ENCODE measurements at regions not wholly inside any gene's neighbourhood (a gene's known extent, or its start where the extent isn't known, plus 50 kb on each side); places are given as distances from the start of the nearest gene placed in this dataset.
"Not testable (repeated sequence)": the region's sequence is repeated elsewhere in the genome, so short reads cannot be mapped to it uniquely, and the experiment has no call there.

DNA sequence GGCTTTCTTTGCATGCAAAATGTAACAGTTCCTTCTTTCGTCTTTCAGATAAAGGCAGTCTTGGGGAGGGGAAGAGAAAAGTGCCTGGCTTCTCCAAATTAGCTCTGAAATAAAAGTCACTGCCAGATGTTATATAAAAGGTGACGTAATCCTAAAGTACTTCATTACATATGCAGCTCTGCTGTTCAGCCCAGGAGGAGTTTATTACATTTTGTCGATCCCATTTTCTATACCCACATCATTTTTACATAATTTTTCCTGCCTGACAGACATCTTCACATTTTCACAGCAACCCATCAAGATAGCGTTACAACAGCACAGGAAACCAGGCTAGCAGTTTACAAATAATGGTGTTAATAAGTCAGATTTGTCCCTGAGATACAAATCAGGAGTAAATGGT is 86.7 kb upstream of the SLC30A5 start:
- DNase-seq = no peak

DNA sequence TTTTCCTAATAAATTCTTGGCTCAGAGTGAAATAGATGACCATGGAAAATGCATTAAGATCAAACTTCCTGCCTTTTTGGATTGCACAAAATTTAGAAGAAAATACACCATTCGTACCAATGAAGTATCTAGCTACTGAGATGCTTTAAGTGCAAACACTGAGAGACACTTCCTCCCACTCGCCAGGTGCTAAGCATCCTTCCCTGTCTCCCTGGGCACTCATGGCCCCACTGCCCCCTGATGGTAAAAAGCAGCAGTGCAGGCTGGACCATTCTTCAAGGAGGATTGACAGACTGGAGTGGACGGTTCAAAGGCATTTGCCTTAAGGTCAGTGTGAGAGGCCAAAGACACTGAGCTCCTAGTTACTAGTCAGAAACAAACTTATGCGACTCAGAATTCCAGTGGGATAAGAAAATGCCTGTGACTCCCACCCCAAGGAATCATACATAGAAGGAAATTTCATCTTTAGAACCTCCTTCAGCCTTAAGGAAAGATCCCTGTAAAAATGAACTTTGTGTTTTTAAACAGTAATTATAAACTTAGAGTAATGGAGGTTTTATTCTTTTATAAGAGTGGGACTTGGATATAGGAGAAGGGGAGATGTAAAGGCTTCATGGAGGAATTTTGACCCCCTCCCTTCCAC is 86.0 kb upstream of the SLC30A5 start:
- peak; percentile 65 to 81 for DNase-seq

DNA sequence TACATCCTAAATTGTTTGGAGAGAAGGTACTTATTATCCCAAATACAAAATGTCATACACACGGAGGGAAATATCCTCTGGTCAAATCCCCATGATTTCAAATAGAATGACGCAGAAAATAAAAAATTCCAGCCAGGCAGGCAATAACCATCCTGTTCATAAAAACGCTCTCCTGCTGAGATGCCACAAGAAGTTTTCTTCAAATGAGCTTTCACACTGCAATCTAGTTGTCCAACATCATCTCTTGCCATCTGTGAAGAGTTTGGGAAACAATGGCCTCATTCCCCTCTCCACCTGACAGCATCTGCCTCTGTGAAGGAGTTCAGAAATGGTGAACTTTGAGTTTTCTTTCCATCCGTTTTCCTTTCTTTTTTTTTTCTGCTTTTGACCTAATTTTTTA is 83.3 kb upstream of the SLC30A5 start:
- no peak for DNase-seq

DNA sequence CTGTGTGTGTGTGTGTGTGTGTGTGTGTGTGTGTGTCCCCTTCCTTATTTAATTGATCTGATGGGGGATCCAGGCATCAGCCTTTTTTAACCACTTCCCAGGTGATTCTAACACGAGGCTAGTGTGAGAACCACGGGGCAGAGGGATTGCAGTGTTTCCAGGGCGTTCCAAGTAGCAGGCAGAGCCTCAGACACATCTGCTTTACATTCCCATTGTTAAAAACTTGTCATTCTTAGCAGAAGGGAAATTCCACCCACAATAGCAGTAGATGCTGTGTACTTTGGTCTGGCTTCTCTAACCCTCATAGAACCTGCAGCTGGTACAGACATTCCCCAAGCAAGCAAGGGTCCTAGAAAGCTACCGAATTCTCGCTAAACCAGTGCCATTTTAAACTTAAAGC is 81.9 kb upstream of the SLC30A5 start:
- DNase-seq = no peak

DNA sequence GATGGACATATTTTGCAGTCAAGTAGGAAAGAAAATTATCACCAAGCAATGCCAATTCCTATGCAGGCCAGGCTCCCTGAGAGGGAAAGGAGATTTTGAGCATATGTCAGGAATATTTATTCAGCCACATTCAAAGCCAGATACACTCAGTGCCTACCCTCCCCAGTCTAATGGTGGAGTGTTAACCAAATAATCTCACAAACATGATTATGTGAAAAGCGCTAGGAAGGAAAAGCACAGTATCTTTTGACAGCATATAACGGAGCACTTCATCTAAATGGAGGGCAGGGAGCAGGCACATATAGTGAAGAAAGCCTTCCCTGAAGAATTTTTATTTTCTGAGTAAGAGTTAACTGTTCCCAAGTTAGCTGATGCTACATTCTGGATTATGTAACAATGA is 80.3 kb upstream of the SLC30A5 start:
- DNase-seq = no peak

DNA sequence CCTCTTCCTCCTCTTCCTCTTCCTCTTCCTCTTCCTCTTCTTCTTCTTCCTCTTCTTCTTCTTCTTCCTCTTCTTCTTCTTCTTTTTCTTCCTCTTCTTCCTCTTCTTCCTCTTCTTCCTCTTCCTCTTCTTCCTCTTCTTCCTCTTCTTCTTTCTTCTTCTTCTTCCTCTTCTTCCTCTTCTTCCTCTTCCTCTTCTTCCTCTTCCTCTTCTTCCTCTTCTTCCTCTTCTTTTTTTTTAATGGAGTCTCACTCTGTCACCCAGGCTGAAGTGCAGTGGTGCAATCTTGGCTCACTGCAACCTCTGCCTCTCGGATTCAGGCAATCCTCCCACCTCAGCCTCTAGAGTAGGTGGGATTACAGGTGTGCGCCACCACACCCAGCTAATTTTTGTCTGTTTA is 79.8 kb upstream of the SLC30A5 start:
- not testable (repeated sequence) for DNase-seq

DNA sequence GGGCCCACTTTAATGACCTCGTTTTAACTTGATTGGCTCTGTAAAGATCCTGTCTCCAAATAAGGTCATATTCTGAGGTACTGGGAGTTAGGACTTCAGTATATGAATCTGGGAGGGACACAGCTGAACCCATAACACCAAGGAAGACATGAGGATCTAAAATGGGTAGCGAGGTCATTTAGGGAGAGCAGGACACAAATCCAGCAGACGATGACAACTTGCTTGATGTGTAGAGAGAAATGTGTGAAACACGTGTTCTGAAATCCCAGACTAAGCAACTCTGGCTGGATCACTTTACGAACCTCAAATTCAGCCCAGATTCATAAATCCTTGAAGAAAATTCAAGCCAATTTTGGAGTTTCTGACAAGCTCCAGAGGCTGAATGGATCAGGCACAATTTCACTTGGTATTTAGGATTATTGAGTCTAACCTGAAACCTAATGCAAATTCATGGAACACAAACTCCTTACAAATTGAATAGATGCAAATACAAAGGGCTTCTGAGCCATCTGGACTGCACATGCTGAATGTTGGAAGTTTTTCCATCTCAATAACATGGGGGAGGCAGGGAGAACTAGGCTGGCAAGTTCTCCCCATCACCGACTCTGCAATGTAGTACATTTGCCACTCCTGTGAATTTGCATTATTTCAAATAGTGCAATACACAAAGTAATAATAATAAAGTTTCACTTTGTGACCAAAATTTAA is 74.0 kb upstream of the SLC30A5 start:
- no peak for DNase-seq

DNA sequence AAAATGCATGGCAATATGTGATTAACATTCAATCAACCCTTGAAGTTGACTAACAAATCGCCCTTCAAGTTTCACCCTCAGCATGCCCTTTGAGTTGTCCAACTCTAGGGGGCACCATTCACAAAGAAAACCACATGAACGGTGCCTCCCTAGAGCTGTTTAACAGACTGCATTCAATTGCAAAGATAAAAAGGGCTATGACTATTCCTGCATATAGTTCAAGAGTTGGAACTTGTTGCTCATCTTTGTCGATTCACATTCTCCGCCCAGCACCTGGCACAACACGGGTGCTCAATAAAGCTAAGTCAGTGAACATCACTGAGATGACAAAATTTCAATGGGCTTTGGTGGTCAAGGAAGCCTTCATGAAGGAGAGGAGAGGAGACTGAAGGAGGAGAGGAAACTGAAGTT is 69.6 kb upstream of the SLC30A5 start:
- peak in 1 of 2 experiments; percentile 19 for DNase-seq

DNA sequence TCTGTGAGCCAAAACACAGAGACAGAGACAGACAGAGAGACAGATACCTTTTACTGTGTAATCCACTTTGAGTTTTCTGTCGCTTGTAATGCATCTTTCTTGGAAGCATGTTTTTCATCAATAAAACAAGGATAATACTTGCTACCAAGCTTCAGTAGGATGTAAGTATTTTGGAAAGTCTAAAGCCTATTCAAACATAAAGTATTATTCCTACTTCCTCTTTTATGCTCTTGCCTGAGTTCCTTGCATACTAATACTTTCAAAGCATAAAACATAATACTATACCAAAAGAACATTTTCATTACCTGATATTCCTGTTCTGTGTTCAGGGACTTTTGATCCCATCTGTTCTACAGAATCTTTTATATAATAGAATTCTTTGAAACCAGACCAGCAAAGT is 64.5 kb upstream of the SLC30A5 start:
- DNase-seq = no peak

DNA sequence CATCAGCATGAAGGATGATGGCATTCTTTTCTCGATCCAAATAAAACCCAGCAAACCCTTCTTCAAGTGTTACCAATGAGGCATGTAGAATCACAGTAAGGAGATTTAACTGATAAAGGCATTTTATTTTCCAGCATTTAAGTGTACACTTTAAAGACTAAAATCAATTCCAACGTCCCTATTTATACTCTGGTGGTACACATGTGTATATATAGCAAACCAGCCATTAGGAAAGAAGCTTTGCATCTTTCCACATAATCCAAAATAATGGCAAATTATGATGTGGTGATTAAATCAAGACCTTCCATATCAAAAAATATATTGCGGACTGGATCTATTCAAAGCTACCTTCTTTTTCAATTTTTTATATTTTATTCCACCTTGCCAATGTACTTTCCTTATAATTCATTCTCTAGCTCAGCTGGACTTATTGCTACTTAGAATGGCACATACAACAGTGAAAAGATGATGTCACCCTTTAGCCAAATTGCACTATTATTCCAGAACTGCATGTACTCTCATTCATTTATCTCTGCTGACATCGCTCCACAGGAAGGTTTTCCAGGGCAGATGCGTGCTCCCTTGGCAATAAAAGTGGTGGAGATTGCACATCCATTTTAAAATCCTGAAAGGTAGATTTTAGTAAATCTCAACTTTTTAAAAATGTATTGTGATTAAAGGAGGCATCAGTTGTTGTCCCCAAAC is 63.3 kb upstream of the SLC30A5 start:
- DNase-seq = no peak

DNA sequence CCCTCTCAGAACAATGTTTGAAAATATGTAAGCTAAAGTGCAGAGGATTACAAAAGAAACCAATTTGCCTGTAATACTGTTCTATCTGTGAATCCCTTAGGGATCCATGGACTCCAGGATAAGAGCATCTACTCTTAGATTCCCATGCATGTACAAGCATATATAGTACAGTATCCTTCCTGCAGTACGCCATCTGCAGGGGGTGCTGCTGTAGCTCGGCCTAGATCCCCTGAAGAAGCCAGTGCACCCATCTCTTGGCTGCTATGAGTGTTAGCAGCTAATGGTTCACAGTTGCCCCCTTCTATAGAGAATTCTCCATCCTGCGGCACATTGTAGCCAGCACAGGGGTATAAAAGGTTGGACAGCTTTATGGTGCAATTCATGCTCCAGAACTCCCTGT is 61.8 kb upstream of the SLC30A5 start:
- DNase-seq = no peak

DNA sequence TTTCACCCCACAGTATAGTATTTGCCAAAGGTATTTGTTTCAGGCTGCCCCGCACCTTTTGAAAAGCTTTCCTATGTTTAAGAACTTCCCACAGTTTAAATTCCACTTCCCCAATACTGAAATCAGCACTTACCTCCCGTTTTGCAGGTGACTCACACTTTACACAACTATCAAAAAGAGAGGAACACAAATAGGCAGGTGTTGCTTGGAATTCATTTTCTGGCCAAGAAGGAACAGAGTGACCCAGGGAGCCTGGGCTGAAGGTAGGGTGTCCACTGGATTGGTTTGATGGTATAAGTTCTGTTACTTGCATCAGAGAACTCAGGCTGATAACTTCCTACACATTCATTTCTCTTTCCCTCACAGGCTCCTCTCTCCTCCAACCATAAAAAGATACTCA is 60.1 kb upstream of the SLC30A5 start:
- no peak for DNase-seq

DNA sequence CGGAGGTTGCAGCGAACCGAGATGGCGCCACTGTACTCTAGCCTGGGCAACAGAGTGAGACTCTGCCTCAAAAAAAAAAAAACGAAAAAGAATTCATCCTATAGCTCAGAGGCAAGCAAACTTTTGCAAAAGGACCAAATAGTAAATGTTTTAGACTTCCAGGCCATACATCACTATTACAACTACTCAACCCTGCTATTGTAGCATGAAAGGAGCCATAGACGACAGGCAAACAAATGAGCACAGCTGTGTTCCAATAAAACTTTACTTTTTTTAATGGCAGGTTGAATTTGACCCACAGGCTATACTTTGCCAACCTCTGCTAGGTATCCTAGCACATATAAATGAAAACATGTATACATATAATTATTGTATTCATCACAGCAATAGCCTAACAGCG is 58.9 kb upstream of the SLC30A5 start:
- no peak for DNase-seq

DNA sequence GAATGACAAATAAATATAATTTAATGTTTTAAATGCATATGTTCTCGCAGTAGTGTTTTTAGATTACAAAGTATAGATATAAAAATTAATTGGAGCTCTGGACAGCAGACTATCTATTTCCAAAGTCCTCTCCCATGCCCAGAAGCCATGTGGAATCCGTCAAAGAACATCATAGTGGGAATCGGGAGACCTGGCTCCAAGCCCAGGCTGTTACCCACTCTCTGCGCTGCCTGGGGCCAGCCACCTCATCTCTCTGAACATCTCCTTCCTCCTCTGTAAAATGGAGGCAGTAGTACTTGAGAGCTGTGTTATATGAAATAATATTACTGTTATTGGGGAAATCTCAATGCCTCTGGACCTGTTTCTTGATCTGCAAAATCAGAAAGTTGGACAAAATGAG is 58.1 kb upstream of the SLC30A5 start:
- DNase-seq = no peak

DNA sequence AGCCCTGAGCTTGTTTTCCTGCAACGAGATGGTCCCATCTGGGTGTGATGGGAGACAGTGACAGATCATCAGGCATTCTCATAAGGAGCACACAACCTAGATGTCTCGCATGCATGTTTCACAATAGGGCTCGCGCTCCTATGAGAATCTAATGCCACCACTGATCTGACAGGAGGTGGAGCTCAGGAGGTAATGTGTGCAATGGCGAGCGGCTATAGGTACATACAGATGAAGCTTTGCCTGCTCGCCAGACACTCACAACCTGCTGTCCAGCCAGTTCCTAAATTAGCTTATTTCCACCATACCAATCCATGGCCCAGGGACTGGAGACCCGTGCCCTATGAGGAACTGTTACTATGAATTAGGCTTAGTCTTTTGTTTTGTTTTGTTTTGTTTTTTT is 55.3 kb upstream of the SLC30A5 start:
- no peak for DNase-seq

DNA sequence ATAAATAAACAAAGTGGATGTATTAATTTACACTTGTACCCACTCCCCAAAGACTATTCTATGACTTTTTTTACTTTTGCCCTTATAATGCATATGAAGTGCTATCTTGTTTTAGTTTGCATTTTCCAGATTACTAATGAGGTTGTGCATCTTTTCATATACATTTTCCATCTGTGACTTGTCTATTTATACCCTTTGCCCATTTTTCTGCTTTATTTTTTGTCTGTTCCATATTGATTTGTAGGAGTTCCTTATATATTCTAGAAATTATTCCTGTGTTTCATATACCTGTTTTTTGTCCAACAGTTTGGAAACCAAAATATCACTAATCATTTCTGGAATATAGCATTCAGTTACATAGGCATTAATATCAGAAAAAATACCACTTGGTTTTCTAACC is 54.0 kb upstream of the SLC30A5 start:
- no peak for DNase-seq

DNA sequence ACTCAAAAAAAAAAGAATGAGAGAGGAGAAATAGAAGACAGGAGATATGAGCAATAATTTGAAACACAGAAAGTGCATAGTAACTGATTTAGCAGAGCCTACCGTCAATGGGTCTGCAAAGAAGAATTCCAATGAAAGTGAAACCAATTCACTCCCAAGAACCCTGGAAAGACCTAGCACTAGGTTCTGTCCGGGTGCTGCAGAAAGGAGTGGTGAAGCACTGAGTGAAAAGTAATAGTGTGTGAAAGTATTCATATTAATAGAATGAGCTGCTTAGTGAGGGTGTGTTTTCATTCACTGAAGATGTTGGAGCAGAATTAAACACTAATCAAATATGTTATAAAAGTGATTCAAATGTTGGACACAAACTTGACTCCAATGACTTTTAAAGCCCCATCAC is 51.3 kb upstream of the SLC30A5 start:
- no peak for DNase-seq

DNA sequence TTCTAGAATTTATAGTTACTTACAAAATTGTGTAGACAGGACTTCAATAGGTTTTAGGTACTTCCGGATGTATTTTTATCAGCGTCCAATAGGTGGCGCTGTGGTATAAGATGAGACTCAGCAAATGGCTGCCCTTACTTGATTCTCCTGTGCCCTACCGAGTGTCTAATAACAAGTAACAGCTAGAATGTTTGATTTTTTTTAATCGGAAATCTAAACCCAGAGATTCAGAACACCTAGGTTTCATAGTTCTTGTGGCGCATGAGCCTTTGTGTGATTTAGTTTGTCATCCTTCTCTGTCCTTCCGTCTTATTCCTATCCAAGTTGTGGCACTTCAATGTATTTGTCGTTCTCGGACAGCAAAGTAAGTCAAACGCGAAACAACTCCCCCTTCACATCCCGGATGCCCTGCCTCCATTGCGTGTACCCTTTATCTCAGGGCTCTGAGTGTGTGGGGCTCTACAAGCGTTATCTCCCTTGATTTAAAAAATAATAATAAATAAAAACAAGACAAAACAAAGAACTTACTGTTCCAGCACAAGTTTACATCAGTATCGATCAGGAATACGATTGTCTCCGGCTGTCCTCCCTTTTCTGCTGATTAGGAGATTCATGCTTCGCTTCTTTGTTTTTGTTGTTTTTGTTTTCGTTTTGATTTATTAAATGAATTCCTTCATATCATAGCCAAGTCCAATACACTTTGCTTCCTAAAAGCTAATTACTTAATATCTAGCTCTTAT is 50.7 kb upstream of the SLC30A5 start:
- DNase-seq = peak; percentile 71 to 76

DNA sequence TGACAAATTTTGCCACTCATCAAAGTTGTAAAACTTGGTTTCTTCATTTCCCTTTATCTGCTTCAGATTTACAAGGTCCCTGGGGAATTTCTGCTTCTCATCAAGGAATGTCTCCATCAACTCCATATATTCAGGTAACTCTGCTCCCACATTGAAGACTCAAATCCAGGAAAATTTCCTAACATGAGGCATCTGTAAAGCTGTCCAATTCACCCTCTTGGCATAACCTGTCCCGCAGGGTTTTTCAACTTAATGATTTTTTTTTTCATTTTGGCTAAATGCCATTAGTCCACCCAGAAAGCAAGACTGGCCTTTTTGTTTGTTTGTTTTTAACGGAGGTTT is 50.2 kb upstream of the SLC30A5 start:
- no peak for DNase-seq
